ENCODE measurements at regions not wholly inside any gene's neighbourhood (a gene's known extent, or its start where the extent isn't known, plus 50 kb on each side); places are given as distances from the start of the nearest gene placed in this dataset.

DNA sequence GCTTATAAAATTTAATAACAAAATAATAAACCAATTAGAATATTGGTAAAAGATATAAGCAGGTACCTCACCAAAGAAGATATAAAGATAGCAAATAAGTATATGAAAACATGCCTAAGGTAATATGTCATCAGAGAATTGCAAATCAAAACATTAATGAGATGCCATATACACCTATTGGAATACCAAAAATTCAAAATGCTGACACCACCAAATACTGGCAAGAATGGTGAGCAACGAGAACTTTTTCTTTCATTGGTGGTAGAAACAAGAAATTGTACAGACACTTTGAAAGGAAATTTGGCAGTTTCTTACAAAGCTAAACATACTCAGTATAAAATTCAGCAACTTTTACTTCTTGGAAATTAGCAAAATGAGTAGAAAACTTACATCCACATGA lies 346.9 kb upstream of the ROBO1 start:
- no peaks in the 10 kb centered on the region for H3K9me1 ChIP-seq (ENCODE audit: control insufficient read depth, insufficient read depth, low read length)
- CTCF ChIA-PET (ENCODE audit: low intra/inter-chr PET ratio): no interaction called here
- ATAC-seq (no peak), DNase-seq (ENCODE audit: extremely low read depth in 1 of 4, low spot score in 3 of 4) (no peak), FAIRE-seq (no peak)
- H3K4me1 ChIP-seq (replicated peaks in 1 of 2; ENCODE audit: control insufficient read depth in 2 of 2, insufficient read depth in 2 of 2, low read length in 2 of 2): no peaks in the 10 kb centered on the region
- TF ChIP-seq SRF (CRISPR knock-in tag; IDR thresholded peaks at IDR 0.05) (no peak), ZNF583 (CRISPR knock-in tag; IDR thresholded peaks at IDR 0.05) (no peak), PPARD (CRISPR knock-in tag; IDR thresholded peaks at IDR 0.05) (no peak), KLF6 (CRISPR knock-in tag; IDR thresholded peaks at IDR 0.05; ENCODE audit: borderline replicate concordance) (no peak), MBD2 (IDR thresholded peaks at IDR 0.05; ENCODE audit: borderline replicate concordance, low read depth) (no peak), ZNF253 (CRISPR knock-in tag; conservative IDR thresholded peaks at IDR 0.05) (no peak), HNRNPLL (IDR thresholded peaks at IDR 0.05; ENCODE audit: low read depth, low read length, poor library complexity, severe bottlenecking) (no peak), ZNF146 (CRISPR knock-in tag; IDR thresholded peaks at IDR 0.05; ENCODE audit: unreplicated experiment) (no peak), ZNF121 (CRISPR knock-in tag; conservative IDR thresholded peaks at IDR 0.05) (no peak), TSC22D4 (tag; IDR thresholded peaks at IDR 0.05) (no peak), JUND (IDR thresholded peaks at IDR 0.05; ENCODE audit: borderline replicate concordance, low read depth, low read length) (no peak), JUND (tag; IDR thresholded peaks at IDR 0.05; ENCODE audit: borderline replicate concordance, low read depth, low read length) (no peak)
- TF ChIP-seq, protein P1, sequence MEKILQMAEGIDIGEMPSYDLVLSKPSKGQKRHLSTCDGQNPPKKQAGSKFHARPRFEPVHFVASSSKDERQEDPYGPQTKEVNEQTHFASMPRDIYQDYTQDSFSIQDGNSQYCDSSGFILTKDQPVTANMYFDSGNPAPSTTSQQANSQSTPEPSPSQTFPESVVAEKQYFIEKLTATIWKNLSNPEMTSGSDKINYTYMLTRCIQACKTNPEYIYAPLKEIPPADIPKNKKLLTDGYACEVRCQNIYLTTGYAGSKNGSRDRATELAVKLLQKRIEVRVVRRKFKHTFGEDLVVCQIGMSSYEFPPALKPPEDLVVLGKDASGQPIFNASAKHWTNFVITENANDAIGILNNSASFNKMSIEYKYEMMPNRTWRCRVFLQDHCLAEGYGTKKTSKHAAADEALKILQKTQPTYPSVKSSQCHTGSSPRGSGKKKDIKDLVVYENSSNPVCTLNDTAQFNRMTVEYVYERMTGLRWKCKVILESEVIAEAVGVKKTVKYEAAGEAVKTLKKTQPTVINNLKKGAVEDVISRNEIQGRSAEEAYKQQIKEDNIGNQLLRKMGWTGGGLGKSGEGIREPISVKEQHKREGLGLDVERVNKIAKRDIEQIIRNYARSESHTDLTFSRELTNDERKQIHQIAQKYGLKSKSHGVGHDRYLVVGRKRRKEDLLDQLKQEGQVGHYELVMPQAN (IDR thresholded peaks at IDR 0.05; ENCODE audit: borderline replicate concordance): no peak
- POLR2A ChIA-PET: no interaction called here
- H3K4me2 ChIP-seq (ENCODE audit: insufficient read depth, low read length): no peak overlapping the region
- in situ Hi-C loops (cut with MboI): no loop called here
- no peaks in the 10 kb centered on the region for H3K36me3 ChIP-seq (ENCODE audit: control insufficient read depth, insufficient read depth, low read length)
- no peak overlapping the region for H3K9ac ChIP-seq (ENCODE audit: insufficient read depth in 1 of 2, low read depth in 2 of 2, low read length in 2 of 2)
- H3K9me3 ChIP-seq (replicated peaks; ENCODE audit: control insufficient read depth, insufficient read depth, low read depth, low read length): no peaks in the 10 kb centered on the region
- H3K79me2 ChIP-seq (ENCODE audit: control insufficient read depth, insufficient read depth, low read length): no peaks in the 10 kb centered on the region
- H3K27ac ChIP-seq (ENCODE audit: extremely low read depth, low read depth, low read length): no peak overlapping the region
- no peak overlapping the region for H2AFZ ChIP-seq (ENCODE audit: low read depth, low read length)
- no peaks in the 10 kb centered on the region for H3K27me3 ChIP-seq (ENCODE audit: control insufficient read depth in 2 of 2, insufficient read depth in 2 of 2, low read length in 2 of 2)
- intact Hi-C loops (cut with micrococcal nuclease): no loop called here
- no peak overlapping the region for H3K4me3 ChIP-seq
- WGBS (ENCODE audit: insufficient coverage, low coverage, missing lambda C conversion rate): 0% methylated on average over 1 of the region's 1 CpG
- no peaks in the 10 kb centered on the region for H4K20me1 ChIP-seq (replicated peaks; ENCODE audit: control insufficient read depth, insufficient read depth, low read length)
- BruUV-seq (replicated peaks): no TSS peak

Measured in K562 (cell line).